Mesothelial cell of epicardium (in vitro differentiated cells): ENCODE measurements at regions not wholly inside any gene's neighbourhood (a gene's known extent, or its start where the extent isn't known, plus 50 kb on each side); places are given as distances from the start of the nearest gene placed in this dataset.
A peak's percentile ranks its signal among the peaks of the same experiment; 100 is the strongest.

Experiments
- DNase-seq, 2 experiments: peaks; one replicate each; pipeline ENCODE4 v3.0.0; 2021; ENCODE audit warnings: low spot score in 2 of 2; ENCODE audit not compliant: unreplicated experiment in 2 of 2
- H3K27ac Mint-ChIP-seq: 2 replicates; pipeline ENCODE4 v1.8.0; 2021; ENCODE audit warnings: mixed read lengths
- H3K27me3 Mint-ChIP-seq: 2 replicates; pipeline ENCODE4 v1.8.0; 2021; ENCODE audit warnings: low read depth, mixed read lengths
- H3K36me3 Mint-ChIP-seq: 2 replicates; pipeline ENCODE4 v1.8.0; 2021; ENCODE audit warnings: mixed read lengths
- H3K4me1 Mint-ChIP-seq: 2 replicates; pipeline ENCODE4 v1.8.0; 2021; ENCODE audit warnings: mixed read lengths
- H3K4me3 Mint-ChIP-seq: 2 replicates; pipeline ENCODE4 v1.8.0; 2021; ENCODE audit warnings: mild to moderate bottlenecking, moderate library complexity, mixed read lengths
- H3K9me3 Mint-ChIP-seq: 2 replicates; pipeline ENCODE4 v1.8.0; 2021; ENCODE audit warnings: mixed read lengths
- TF ChIP-seq, protein P1 (sequence below): fragments of 200-600 bp; sonication (generic); IDR thresholded peaks from one replicate; pipeline ENCODE4 v1.5.0; 2021; ENCODE audit warnings: antibody characterized with exemption; ENCODE audit not compliant: unreplicated experiment

DNA sequence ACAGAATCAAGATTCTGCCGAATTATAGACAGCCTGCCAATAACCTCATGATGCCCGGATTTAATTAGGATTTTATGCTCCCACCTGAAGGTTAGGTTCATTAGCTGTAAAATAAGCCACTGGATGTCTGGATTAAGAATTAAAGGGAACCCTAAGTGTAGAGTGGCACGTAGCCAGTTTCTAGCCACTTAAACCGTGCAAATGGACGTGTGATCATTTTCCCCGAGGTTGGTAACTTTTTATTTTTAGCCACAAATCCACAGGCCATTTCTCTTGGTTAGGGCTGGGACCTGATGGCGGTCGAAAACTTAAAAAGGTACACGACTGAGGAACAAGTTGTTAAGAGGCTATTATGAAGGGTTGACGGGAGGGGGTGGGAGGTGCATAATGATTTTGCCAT is 127.3 kb upstream of the TMPO start:
- H3K4me3 Mint-ChIP-seq, result no peak overlapping the region
- H3K4me1 Mint-ChIP-seq, result peaks cover 20% of the 10 kb centered on the region
- DNase-seq, result no peak
- no peaks in the 10 kb centered on the region for H3K36me3 Mint-ChIP-seq
- H3K27me3 Mint-ChIP-seq, result peaks cover 4% of the 10 kb centered on the region
- peaks cover 4% of the 10 kb centered on the region for H3K9me3 Mint-ChIP-seq
- H3K27ac Mint-ChIP-seq, result no peak overlapping the region
- TF ChIP-seq, protein P1, sequence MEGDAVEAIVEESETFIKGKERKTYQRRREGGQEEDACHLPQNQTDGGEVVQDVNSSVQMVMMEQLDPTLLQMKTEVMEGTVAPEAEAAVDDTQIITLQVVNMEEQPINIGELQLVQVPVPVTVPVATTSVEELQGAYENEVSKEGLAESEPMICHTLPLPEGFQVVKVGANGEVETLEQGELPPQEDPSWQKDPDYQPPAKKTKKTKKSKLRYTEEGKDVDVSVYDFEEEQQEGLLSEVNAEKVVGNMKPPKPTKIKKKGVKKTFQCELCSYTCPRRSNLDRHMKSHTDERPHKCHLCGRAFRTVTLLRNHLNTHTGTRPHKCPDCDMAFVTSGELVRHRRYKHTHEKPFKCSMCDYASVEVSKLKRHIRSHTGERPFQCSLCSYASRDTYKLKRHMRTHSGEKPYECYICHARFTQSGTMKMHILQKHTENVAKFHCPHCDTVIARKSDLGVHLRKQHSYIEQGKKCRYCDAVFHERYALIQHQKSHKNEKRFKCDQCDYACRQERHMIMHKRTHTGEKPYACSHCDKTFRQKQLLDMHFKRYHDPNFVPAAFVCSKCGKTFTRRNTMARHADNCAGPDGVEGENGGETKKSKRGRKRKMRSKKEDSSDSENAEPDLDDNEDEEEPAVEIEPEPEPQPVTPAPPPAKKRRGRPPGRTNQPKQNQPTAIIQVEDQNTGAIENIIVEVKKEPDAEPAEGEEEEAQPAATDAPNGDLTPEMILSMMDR, result no peak

DNA sequence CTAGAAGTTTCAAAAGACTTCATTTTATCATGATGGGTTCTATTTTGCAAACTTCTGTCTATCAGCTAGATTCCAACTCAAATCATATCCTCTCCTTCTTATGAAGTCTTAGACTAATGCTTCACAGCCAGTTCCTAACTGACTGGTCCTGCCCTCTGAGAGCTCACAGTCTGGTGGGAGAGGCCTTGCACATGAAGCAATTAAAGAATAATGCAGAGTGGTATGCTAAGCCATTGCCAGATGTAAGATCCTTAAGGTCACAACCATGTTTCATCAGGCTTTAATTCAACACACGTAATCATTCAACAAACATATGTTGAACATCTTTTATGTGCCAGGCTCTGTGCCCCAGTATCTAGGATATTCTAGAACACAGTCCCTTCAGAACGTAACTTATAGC is 125.8 kb upstream of the TMPO start:
- no peak overlapping the region for H3K4me3 Mint-ChIP-seq
- H3K27ac Mint-ChIP-seq, result no peak overlapping the region
- H3K4me1 Mint-ChIP-seq, result peaks cover 20% of the 10 kb centered on the region
- H3K27me3 Mint-ChIP-seq, result peaks cover 4% of the 10 kb centered on the region
- TF ChIP-seq, protein P1, result no peak
- no peaks in the 10 kb centered on the region for H3K36me3 Mint-ChIP-seq
- no peaks in the 10 kb centered on the region for H3K9me3 Mint-ChIP-seq
- no peak for DNase-seq

- Mint-ChIP-seq H3K27me3 (no peaks in the 10 kb centered on the region), H3K4me1 (peaks cover 19% of the 10 kb centered on the region), H3K27ac (peak overlapping the region; percentile 77), H3K36me3 (no peaks in the 10 kb centered on the region), H3K4me3 (peak overlapping the region; percentile 76), H3K9me3 (no peaks in the 10 kb centered on the region)
- DNase-seq, result peak; percentile 51 to 88
- TF ChIP-seq, protein P1, result peak; percentile 94
Observed at GRCh38 chr12:98397323-98398105, 117.9 kb upstream of the TMPO start.

DNA sequence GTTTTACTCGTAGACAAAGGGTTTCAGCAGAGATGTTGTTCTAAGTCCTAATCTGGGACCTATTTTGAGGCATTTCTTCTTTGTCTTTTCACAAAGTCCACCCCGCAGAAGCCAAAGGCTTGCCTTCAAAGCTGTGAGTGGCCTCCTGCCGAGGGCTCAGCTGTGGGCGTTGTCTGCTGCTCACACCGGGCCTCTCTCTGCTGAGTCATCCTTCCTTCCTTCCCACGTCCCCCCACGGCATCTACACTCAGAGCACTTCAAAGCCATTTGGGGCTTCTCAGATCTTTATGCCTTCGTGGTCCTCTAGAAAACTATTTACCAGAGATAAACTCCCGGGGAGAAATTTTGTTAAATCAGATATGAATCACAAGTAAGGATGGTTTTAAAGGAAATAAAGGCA is 115.9 kb upstream of the TMPO start:
- Mint-ChIP-seq H3K4me3 (no peak overlapping the region), H3K27ac (peak overlapping the region; percentile 29), H3K27me3 (no peaks in the 10 kb centered on the region), H3K4me1 (peaks cover 16% of the 10 kb centered on the region), H3K36me3 (no peaks in the 10 kb centered on the region), H3K9me3 (no peaks in the 10 kb centered on the region)
- DNase-seq, result no peak
- TF ChIP-seq, protein P1, result no peak

DNA sequence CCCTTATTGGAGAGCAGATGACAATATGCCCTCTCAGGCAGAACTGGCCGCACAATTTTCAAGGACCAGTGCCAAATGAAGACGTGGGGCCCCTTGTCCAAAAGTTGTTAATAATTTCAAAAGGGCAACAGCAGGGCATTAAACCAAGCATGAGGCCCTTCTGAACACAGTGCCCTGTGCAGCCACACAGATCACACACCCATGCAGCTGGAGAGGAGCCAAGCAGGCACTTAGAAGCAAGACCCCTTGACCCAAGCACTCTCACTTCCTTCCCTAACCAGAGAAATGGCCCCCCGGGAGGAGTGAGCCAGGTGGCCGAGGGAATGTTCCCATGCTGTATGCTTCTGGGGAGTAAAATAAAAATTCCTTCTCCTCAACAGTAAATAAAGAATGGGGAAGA is 114.0 kb upstream of the TMPO start:
- TF ChIP-seq, protein P1, result no peak
- Mint-ChIP-seq H3K27me3 (no peaks in the 10 kb centered on the region), H3K4me1 (peaks cover 16% of the 10 kb centered on the region), H3K36me3 (no peaks in the 10 kb centered on the region), H3K27ac (no peak overlapping the region), H3K9me3 (no peaks in the 10 kb centered on the region), H3K4me3 (no peak overlapping the region)
- no peak for DNase-seq
